Esophagus muscularis mucosa (tissue), 4 donors: ENCODE measurements at regions not wholly inside any gene's neighbourhood (a gene's known extent, or its start where the extent isn't known, plus 50 kb on each side); places are given as distances from the start of the nearest gene placed in this dataset.
"Not testable (repeated sequence)": the region's sequence is repeated elsewhere in the genome, so short reads cannot be mapped to it uniquely, and the experiment has no call there.

Experiments
- DNase-seq: peaks from one replicate; pipeline ENCODE4 v3.0.0-alpha.2; 2017; ENCODE audit errors: extremely low spot score
- H3K27ac ChIP-seq, 4 donors: fragments of 200-600 bp; sonication (generic); replicated peaks in 1 of 4; 1 replicate in 3 of 4; 2 replicates in 1 of 4; pipeline ENCODE4 v1.5.1; 2016 to 2019; ENCODE audit warnings: mild to moderate bottlenecking in 1 of 4
- H3K27me3 ChIP-seq, 4 donors: fragments of 200-600 bp; sonication (generic); one replicate each; pipeline versions ENCODE4 v1.5.1 to v1.6.0; 2016 to 2019
- H3K36me3 ChIP-seq, 4 donors: fragments of 200-600 bp; sonication (generic); one replicate each; pipeline ENCODE4 v1.5.1; 2016 to 2019
- H3K4me1 ChIP-seq, 4 donors: fragments of 200-600 bp; sonication (generic); one replicate each; pipeline ENCODE4 v1.5.1; 2016 to 2019
- H3K4me3 ChIP-seq, 4 donors: fragments of 200-600 bp; sonication (generic); 1 replicate in 2 of 4; 2 replicates in 2 of 4; pipeline ENCODE4 v1.5.1; 2016 to 2019; ENCODE audit warnings: mild to moderate bottlenecking in 4 of 4, moderate library complexity in 1 of 4
- H3K9me3 ChIP-seq, 4 donors: fragments of 200-600 bp; sonication (generic); 1 replicate in 3 of 4; 2 replicates in 1 of 4; pipeline ENCODE4 v1.5.1; 2016 to 2019
- EP300 ChIP-seq: sonication (generic); formaldehyde crosslinking; IDR thresholded peaks from one replicate; pipeline ENCODE4 v1.6.1; 2017; ENCODE audit warnings: antibody characterized with exemption
- POLR2A ChIP-seq: fragments of 450-650 bp; IDR thresholded peaks from one replicate; pipeline ENCODE4 v1.6.1; 2017; ENCODE audit warnings: antibody characterized with exemption, moderate library complexity, mild to moderate bottlenecking, low read depth
- POLR2AphosphoS5 ChIP-seq, 2 donors: sonication (generic); formaldehyde crosslinking; IDR thresholded peaks; one replicate each; pipeline ENCODE4 v1.6.1; 2017; ENCODE audit warnings: antibody characterized with exemption in 2 of 2
- WGBS: methylation state at CpG from one replicate; pipeline ENCODE4 v1.1.5; 2018; 5-methylcytosine and 5-hydroxymethylcytosine counted together
- intact Hi-C: fragments of 100-400 bp; cut with DNase I; formaldehyde crosslinking; loops from one replicate; pipeline ENCODE4 v1.15.1; 2023
- TF ChIP-seq, protein P1 (sequence below), 3 experiments: fragments of 200-600 bp in 2 of 3; fragments of 450-650 bp in 1 of 3; sonication (generic) in 2 of 3; IDR thresholded peaks; one replicate each; pipeline ENCODE4 v1.5.1; 2017 to 2019; ENCODE audit warnings: antibody characterized with exemption in 3 of 3, mild to moderate bottlenecking in 2 of 3, moderate library complexity in 1 of 3

DNA sequence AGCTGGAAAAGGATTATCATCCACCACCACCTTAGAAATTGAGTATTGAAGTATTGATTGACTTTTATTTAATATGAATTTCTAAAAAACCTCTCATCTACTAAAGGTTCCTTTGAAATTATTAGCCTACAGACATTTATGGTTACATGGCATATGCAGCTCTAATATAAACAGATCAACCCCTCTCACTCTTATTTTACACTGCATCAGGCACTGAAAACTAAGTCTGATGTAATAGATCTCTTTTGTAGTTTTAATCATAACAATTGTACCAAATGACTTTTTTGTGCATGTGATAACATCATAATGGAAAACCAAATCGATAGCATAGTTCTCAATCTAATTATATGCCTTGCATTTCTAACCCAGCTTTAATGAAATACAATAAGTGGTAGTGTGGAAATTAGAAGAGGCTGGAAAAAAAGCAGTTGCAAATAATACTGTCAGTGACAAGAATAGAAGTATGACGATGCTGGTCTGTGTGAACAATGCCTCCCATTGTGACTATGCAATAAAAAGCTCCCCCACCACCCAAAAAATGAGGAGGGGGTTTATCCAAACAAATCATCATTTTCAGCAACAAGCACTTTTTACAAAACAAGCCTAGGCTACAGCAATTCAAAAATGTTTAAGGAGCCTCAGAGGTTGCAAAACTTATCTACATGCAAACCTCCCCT, 426.5 kb upstream of the NFIA start:
- Histone ChIP-seq H3K9me3 (peaks cover 0 to 13% (median 3%) of the 10 kb centered on the region in 4 donors), H3K4me3 (no peak overlapping the region), H3K4me1 (no peaks in the 10 kb centered on the region), H3K36me3 (no peaks in the 10 kb centered on the region), H3K27me3 (no peaks in the 10 kb centered on the region), H3K27ac (no peak overlapping the region)
- intact Hi-C loops = no loop called here
- WGBS = 80% methylated on average over 2 of the region's 2 CpGs
- DNase-seq = no peak
- TF ChIP-seq EP300 (no peak), POLR2A (no peak)

DNA sequence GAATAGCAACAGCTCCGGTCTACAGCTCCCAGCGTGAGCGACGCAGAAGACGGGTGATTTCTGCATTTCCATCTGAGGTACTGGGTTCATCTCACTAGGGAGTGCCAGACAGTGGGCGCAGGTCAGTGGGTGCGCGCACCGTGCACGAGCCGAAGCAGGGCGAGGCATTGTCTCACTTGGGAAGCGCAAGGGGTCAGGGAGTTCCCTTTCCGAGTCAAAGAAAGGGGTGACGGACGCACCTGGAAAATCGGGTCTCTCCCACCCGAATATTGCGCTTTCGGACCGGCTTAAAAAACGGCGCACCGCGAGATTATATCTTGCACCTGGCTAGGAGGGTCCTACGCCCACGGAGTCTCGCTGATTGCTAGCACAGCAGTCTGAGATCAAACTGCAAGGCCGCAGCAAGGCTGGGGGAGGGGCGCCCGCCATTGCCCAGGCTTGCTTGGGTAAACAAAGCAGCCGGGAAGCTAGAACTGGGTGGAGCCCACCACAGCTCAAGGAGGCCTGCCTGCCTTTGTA, 442.3 kb upstream of the NFIA start:
- WGBS = 94% methylated on average over 27 of the region's 32 CpGs
- H3K36me3 ChIP-seq, H3K9me3 ChIP-seq, H3K27ac ChIP-seq, H3K27me3 ChIP-seq, DNase-seq, H3K4me3 ChIP-seq, H3K4me1 ChIP-seq, intact Hi-C loops: not testable (repeated sequence)

DNA sequence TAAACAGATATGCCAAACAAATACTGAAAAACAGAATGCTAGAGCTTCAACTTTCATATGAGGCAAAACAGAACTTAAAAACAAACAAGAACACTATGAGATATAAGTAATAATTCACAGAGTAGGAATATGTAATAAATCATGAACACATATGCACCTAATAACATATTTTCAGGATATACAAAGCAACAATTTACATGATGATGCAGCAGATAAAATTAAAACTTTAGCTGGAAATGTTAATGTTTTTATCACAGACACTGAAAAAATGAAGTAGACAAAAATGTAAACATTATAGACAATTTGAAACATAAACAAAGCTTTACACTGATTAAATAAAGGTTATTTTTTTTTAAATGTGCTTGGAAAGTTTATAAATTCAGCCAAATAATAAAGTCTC, 443.1 kb upstream of the NFIA start:
- intact Hi-C loops = no loop called here
- no peak for DNase-seq

DNA sequence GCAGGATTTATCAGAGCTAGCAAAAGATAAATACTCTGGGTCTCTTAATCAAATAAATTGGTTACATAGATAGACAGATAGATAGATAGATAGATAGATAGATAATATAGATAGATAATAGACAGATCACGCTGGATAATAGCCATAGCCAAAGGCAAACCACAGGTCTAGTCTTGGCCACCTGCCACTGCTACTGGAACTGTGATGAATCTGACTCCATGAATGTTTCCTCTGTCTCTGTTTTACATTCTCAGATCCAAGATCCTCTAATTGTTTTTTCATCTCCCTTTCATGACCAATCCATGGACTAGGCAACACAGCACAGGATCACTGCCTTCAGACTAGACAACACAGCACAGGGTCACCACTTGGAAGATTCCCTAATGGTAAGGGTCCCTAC, 444.7 kb upstream of the NFIA start:
- peaks cover 0 to 5% (median 0%) of the 10 kb centered on the region in 4 donors for H3K27me3 ChIP-seq
- 72% methylated on average over 1 of the region's 1 CpG for WGBS
- H3K9me3 ChIP-seq = no peaks in the 10 kb centered on the region
- no peak overlapping the region for H3K27ac ChIP-seq
- no peak overlapping the region for H3K4me3 ChIP-seq
- intact Hi-C loops = no loop called here
- DNase-seq = no peak
- TF ChIP-seq POLR2AphosphoS5 (IDR thresholded peaks at IDR 0.05) (no peak), POLR2A (no peak), EP300 (no peak)
- TF ChIP-seq, protein P1, sequence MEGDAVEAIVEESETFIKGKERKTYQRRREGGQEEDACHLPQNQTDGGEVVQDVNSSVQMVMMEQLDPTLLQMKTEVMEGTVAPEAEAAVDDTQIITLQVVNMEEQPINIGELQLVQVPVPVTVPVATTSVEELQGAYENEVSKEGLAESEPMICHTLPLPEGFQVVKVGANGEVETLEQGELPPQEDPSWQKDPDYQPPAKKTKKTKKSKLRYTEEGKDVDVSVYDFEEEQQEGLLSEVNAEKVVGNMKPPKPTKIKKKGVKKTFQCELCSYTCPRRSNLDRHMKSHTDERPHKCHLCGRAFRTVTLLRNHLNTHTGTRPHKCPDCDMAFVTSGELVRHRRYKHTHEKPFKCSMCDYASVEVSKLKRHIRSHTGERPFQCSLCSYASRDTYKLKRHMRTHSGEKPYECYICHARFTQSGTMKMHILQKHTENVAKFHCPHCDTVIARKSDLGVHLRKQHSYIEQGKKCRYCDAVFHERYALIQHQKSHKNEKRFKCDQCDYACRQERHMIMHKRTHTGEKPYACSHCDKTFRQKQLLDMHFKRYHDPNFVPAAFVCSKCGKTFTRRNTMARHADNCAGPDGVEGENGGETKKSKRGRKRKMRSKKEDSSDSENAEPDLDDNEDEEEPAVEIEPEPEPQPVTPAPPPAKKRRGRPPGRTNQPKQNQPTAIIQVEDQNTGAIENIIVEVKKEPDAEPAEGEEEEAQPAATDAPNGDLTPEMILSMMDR (IDR thresholded peaks at IDR 0.05) = no peak
- no peaks in the 10 kb centered on the region for H3K4me1 ChIP-seq
- no peaks in the 10 kb centered on the region for H3K36me3 ChIP-seq

More for the DNA sequence above, 443.1 kb upstream of the NFIA start:
- TF ChIP-seq EP300 = no peak
- TF ChIP-seq POLR2A = no peak
- no peak for TF ChIP-seq POLR2AphosphoS5 (IDR thresholded peaks at IDR 0.05)
- TF ChIP-seq, protein P1 (IDR thresholded peaks at IDR 0.05) = no peak
- H3K27me3 ChIP-seq = peaks cover 0 to under 1% (median 0%) of the 10 kb centered on the region in 4 donors
- no peak overlapping the region for H3K27ac ChIP-seq
- H3K36me3 ChIP-seq = no peaks in the 10 kb centered on the region
- no peak overlapping the region for H3K4me3 ChIP-seq
- no peaks in the 10 kb centered on the region for H3K9me3 ChIP-seq
- no peaks in the 10 kb centered on the region for H3K4me1 ChIP-seq

DNA sequence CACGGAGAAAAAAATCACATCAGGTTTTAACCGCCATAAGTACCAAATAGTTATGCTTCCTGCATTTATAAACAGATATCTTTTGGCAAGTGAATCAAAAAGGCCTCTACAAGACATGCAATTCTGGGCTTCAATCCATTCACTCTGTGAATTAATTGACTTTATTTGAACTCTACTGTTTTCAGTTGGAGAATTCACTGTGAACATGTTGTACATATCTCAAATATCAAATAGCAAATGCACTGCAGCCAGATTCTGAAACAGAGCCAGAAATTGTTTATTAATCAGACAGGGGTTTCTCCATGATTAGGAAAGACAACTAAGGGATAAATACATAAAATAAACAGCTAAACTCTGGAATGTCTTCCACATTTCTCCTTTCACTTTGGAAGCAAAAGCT, 445.4 kb upstream of the NFIA start:
- DNase-seq = no peak
- no peaks in the 10 kb centered on the region for H3K4me1 ChIP-seq
- no peak overlapping the region for H3K4me3 ChIP-seq
- H3K9me3 ChIP-seq = no peaks in the 10 kb centered on the region
- peaks cover 0 to 5% (median 0%) of the 10 kb centered on the region in 4 donors for H3K27me3 ChIP-seq
- no peak overlapping the region for H3K27ac ChIP-seq
- TF ChIP-seq, protein P1 (IDR thresholded peaks at IDR 0.05) = no peak
- TF ChIP-seq EP300 = no peak
- no peak for TF ChIP-seq POLR2AphosphoS5 (IDR thresholded peaks at IDR 0.05)
- no peak for TF ChIP-seq POLR2A
- 56% methylated on average over 2 of the region's 2 CpGs for WGBS
- intact Hi-C loops = no loop called here
- no peaks in the 10 kb centered on the region for H3K36me3 ChIP-seq

DNA sequence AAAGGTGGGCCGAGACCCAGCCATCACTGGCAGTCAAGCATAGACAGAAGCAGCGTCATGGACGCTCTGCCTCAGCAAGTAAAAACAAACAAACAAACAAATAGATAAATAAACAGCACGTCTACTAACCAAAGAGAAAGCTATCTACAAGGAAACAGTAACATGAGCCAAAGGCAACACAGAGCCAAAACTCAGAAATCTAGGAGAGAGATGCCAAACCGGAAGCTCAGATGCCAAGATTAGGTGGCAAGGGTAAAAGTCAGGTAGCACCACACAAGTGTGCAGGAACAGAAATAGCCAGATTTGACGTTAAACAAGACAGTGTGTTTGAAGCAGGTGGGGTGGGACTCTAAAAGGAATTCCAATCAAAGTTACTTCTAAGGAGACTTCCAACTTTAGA, 448.3 kb upstream of the NFIA start:
- Histone ChIP-seq H3K4me3 (no peak overlapping the region), H3K9me3 (no peaks in the 10 kb centered on the region), H3K27ac (no peak overlapping the region), H3K4me1 (no peaks in the 10 kb centered on the region), H3K27me3 (peaks cover 0 to 5% (median 0%) of the 10 kb centered on the region in 4 donors), H3K36me3 (no peaks in the 10 kb centered on the region)
- no peak for DNase-seq
- intact Hi-C loops = no loop called here
- TF ChIP-seq EP300 (no peak), POLR2AphosphoS5 (IDR thresholded peaks at IDR 0.05) (no peak), POLR2A (no peak)
- TF ChIP-seq, protein P1 (IDR thresholded peaks at IDR 0.05) = no peak
- WGBS = 81% methylated on average over 6 of the region's 6 CpGs
